GM13977 (cell line): ENCODE measurements at regions not wholly inside any gene's neighbourhood (a gene's known extent, or its start where the extent isn't known, plus 50 kb on each side); places are given as distances from the start of the nearest gene placed in this dataset.

ENCODE experiments used
- DNase-seq: peaks from one replicate; pipeline ENCODE4 v3.0.0; 2012; ENCODE audit warnings: low spot score
- in situ Hi-C: fragments of 300-500 bp; cut with MboI; formaldehyde crosslinking; loops from one replicate; pipeline ENCODE4 v1.12.0; 2022; ENCODE audit warnings: low sequenced_read_pairs, low pct_unique_long_range_greater_than_20kb, mixed read lengths, inconsistent platforms; ENCODE audit not compliant: unreplicated experiment
- TF ChIP-seq, protein P1 (sequence below): IDR thresholded peaks from 2 replicates; pipeline ENCODE4 v1.5.1; 2012; ENCODE audit warnings: mild to moderate bottlenecking, control low read depth; ENCODE audit not compliant: insufficient read depth; ENCODE audit errors: extremely low read depth, missing control alignments

DNA sequence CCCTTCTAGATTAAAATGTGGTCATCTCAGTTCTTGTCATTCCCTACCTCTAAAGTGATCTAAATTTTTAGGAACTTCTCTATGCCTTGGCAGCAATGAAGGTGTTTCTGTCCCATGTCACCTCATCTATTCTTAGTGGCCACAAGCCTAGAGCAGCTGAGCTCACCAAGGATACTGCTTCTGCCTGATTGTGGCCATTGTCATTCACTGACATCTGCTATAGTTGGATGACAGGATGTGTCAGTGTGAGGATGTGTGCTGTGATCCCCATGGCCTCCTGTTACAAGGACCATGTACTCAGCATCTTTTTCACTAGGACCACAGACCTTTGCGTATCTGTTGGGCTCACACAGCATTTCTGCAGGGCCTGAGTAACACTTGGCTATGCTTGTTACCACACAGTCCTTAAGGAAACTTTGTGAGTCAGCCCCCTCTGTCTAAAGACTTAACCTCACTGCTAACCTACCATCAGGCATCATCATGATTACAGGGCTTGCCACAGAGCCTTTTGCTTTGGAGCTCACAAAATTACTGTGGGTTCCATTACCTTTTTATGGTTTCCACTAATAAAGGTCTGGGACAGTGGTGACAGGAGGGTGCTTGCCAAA is 421.0 kb downstream of the ADAM29 start:
- DNase-seq = no peak
- in situ Hi-C loops = no loop called here

GRCh38 chr4:175341203-175341755 is 423.1 kb downstream of the ADAM29 start:
- TF ChIP-seq, protein P1, sequence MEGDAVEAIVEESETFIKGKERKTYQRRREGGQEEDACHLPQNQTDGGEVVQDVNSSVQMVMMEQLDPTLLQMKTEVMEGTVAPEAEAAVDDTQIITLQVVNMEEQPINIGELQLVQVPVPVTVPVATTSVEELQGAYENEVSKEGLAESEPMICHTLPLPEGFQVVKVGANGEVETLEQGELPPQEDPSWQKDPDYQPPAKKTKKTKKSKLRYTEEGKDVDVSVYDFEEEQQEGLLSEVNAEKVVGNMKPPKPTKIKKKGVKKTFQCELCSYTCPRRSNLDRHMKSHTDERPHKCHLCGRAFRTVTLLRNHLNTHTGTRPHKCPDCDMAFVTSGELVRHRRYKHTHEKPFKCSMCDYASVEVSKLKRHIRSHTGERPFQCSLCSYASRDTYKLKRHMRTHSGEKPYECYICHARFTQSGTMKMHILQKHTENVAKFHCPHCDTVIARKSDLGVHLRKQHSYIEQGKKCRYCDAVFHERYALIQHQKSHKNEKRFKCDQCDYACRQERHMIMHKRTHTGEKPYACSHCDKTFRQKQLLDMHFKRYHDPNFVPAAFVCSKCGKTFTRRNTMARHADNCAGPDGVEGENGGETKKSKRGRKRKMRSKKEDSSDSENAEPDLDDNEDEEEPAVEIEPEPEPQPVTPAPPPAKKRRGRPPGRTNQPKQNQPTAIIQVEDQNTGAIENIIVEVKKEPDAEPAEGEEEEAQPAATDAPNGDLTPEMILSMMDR = no peak
- in situ Hi-C loops = no loop called here
- no peak for DNase-seq

More for the DNA sequence above, 421.0 kb downstream of the ADAM29 start:
- TF ChIP-seq, protein P1 = no peak

DNA sequence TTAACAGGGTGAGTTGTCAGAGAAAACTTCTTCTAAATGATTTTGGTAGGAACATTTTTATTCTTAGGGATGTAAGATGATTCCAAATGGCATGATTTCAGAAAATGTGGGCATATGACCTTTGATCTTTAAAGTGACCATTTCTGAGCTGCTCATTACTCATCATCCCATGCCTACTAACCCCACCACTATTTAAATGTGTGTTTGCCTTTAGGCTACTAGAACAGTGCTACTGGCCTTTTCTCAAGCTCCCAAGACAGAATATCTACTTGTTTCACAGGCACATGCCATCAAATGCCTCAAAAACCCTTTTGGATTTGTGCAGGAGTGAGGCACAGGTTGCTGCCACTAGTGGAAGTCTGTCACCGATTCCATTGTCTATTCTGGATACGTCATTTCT is 428.2 kb downstream of the ADAM29 start:
- in situ Hi-C loops = no loop called here
- TF ChIP-seq, protein P1 = no peak
- no peak for DNase-seq

DNA sequence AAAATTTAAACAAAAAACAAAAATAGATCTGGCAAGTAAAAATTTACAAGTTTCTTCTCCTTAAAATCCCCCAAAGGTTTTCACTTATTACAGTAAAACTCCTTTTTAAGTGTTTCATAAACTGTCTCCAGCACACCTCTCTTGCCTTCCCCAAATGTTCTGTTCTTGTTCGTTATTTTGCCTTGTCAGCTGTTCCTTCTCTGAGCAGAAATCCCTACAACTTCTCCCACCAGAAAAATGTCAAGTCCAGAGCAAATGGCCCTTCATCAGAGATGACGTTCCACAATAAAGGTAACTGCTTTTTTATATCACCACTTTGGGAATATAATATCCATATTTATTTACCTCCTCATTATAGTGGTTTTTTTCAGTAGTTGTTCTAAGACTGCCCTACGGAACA is 432.1 kb downstream of the ADAM29 start:
- TF ChIP-seq, protein P1 = no peak
- DNase-seq = no peak
- in situ Hi-C loops = no loop called here

GRCh38 chr4:175351473-175351872 is 433.3 kb downstream of the ADAM29 start:
- in situ Hi-C loops = no loop called here
- TF ChIP-seq, protein P1 = no peak
- no peak for DNase-seq

DNA sequence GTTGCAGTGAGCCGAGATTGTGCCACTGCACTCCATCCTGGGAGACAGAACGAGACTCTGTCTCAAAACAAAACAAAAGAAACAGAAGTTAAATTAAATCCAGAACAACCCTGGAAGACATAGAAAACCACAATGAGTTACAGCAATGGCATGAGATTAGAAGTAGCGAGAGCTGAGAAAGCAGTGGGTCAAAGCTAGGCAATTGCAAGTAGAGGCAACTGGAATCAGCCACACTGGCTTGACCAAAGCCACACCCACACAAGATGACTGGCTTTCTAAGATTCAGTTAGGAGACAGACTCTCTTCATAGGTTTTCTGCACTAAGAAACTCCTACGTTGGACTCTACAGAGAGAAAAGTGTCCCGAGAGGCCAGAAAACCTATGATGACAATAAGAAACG is 443.0 kb downstream of the GPM6A start:
- in situ Hi-C loops = no loop called here
- TF ChIP-seq, protein P1 = no peak
- no peak for DNase-seq
